GM23338 (cell line): ENCODE measurements at regions not wholly inside any gene's neighbourhood (a gene's known extent, or its start where the extent isn't known, plus 50 kb on each side); places are given as distances from the start of the nearest gene placed in this dataset.

ENCODE experiments used
- CTCF ChIP-seq, 2 experiments: fragments of 200-600 bp in 1 of 2; sonication (generic) in 1 of 2; conservative IDR thresholded peaks; 2 replicates each; pipeline versions ENCODE4 v1.5.1 to v1.6.1; 2016 to 2017; ENCODE audit warnings: antibody characterized with exemption in 2 of 2, low read depth in 2 of 2, mild to moderate bottlenecking in 2 of 2, moderate library complexity in 1 of 2
- POLR2AphosphoS5 ChIP-seq: IDR thresholded peaks from 2 replicates; pipeline ENCODE4 v1.6.1; 2016; ENCODE audit warnings: antibody characterized with exemption, low read depth

- TF ChIP-seq CTCF (conservative IDR thresholded peaks at IDR 0.05; ENCODE audit: low read depth in 2 of 2) (no peak), POLR2AphosphoS5 (no peak)
Measured at GRCh38 chr14:36021030-36021422, 155.5 kb downstream of the PTCSC3 start.
